HG03066 (cell line): ENCODE measurements at regions not wholly inside any gene's neighbourhood (a gene's known extent, or its start where the extent isn't known, plus 50 kb on each side); places are given as distances from the start of the nearest gene placed in this dataset.
"Not testable (repeated sequence)": the region's sequence is repeated elsewhere in the genome, so short reads cannot be mapped to it uniquely, and the experiment has no call there.

ENCODE experiments used
- ATAC-seq: cut with Tn5 transposase; IDR thresholded peaks from one replicate; pipeline ENCODE4 v1.9.1; 2021; ENCODE audit warnings: low read depth; ENCODE audit not compliant: unreplicated experiment

DNA sequence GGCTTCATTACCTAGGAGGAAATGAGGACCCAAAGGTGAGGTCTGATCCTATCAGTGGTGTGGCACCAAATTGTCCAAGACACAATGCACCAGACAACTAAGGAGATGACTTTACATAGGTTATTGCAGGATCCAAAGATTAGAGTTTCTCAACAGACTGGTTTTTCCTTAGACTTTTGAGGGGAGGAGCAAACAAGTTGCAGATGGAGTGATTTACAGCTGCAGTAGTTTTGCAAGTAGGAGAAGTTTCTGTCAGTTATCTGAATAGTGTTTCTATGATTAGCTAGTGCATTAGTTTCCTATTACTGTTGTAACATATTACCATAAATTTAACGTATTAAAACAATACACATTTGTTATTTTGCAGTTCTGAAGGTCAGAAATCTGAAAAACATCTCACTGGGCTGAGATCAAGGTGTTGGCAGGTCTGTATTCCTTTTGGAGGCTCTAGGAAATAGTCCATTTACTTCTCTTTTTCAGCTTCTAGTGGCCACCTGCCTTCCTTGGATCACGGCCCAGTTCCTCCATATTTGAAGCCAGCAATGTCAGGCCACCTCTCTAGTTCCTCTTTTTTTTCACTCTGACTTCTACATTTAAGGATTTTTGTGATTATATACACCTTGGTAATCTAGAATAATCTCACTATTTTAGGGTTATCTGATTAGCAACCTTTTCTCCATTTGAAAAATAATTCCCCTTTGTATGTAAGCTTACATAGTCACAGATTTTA lies 994.9 kb downstream of the REEP3 start:
- no peak for ATAC-seq

GRCh38 chr10:64518456-64518855 lies 997.3 kb downstream of the REEP3 start:
- ATAC-seq = no peak

GRCh38 chr10:64519427-64519826 lies 998.2 kb downstream of the REEP3 start:
- no peak for ATAC-seq

GRCh38 chr10:64519831-64520230 lies 998.6 kb downstream of the REEP3 start:
- ATAC-seq = no peak

DNA sequence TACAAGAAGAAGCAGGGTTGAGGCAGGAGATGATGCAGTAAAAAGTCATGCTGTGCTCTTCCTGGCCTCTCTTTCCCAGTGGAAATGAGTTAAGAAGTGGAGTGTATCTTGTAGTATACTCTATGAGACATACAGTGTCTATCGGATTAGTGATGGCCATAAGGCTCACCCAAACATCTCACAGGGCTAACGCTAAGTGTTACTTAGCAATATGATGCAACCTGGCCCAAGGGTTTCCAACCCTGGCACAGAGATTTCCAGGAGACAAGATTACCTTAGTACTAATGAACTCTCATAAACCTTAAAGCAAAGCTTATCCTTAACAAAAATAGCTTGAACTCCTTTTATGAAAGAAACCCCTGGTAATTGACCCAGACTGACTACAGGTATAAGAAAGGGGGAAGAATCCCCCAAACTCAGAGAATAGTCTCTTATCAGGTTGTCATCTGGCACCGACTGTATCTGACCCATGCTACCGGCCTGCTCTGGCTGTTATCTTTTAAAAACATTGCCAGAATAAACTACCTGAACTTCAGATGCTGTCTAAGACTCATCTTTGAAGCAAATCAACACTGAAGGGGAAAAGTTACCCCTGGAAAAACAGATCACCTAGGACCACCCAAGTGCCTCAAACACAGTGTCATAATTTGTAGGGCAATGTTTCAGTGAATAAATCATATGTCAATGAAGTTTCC lies 1002.0 kb downstream of the REEP3 start:
- ATAC-seq = no peak

DNA sequence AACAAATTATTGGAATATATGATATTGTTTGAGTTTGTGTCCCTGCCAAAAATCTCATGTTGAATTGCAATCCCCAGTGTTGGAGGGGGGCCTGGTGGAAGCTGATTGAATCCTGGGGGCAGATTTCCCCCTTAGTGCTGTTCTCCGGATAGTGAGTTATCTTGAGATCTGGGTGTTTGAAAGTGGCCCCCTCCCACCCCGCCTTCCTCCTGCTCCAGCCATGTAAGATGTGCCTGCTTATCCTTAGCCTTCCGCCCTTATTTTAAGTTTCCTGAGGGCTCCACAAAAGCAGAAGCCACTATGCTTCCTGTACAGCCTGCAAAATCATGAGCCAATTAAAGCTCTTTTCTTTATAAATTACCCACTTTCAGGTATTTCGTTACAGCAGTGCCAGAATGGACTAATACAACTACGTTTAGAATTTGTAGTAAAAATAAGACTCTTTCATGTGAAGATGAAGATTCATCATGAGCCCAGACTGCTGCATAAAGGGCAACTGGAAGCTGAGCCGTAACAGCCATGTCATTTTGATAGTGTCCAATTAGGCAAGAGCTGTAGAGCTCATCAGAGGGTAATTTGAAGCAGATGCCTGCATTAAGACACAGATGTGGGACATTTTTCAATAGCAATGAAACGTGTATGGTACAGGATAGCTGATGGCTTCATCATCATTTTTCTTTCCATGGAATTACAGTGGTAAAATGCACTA lies 1007.2 kb downstream of the REEP3 start:
- ATAC-seq = no peak

DNA sequence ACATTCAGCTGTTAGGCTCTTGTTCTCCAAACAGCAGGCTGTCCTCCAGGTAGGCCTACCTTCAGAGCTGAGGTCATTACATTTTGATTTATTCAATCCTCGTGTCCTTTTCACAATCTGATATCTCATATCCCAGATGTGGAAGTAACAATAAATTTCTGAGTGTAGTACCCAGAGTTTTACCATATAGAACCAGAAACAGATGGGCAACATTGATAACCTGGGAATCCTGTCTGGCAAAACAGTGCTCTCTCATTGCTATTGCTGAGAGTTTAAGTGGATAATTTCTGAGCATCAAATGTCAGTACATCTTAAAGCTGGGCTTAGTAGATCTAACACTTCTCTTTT lies 1007.8 kb downstream of the REEP3 start:
- ATAC-seq = no peak

DNA sequence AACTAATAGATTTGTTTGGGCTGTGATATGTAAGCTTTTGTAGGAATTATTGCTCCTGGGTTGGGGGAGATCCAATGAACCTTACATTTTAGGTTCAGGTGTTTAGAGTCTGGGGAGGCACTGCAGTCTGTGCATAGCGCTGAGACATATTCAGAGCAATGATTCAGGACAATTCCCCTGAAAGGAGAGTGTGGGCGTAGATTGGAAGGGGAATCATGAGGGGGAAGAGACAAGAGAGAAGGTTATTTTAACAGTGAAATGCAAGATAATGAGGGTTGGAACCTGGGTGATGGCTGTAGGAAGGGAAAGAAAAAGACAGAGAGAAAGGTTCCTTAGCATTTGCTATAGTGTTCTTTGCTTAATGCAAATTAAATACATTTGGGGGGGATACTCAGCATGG lies 1013.4 kb downstream of the REEP3 start:
- ATAC-seq = no peak

DNA sequence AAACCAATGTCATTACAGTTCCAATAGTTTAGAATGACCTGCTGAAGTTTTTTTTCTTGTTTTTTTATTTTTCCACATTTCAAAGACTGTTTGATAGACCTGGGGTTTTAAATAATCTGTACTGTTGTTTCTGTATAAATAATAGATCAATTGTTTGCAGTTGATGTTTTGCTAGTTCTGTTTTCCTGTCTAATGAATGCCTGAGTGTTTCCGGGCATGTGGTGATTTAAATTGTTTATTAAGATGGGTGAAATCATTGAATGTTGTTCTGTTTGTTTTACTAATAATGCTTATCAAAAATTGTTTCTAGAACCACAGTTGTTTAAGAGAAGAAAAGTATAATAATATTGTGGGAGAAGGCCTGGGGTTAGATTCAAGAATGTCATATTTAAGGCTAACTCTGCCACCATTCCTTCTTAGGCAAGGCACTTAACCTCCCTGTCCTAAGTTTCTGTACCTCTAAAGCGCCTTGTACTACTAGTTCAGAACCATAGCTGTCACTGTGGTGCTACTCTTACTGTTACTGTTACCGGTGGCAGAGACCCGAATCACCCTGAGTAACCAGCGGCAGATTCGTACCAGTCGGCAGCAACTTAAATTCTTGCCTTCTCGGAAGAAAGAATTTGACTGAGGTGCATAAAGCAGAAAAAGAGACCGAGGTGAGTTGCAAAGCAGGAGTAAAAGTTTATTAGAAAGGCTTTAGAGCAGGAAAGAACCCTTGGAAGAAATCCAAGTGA lies 1014.1 kb downstream of the REEP3 start:
- no peak for ATAC-seq

GRCh38 chr10:64537112-64537511 lies 1015.9 kb downstream of the REEP3 start:
- no peak for ATAC-seq

GRCh38 chr10:64537928-64538327 lies 1016.7 kb downstream of the REEP3 start:
- ATAC-seq = no peak

- no peak for ATAC-seq
Measured at GRCh38 chr10:64546073-64546472, 1024.9 kb downstream of the REEP3 start.

DNA sequence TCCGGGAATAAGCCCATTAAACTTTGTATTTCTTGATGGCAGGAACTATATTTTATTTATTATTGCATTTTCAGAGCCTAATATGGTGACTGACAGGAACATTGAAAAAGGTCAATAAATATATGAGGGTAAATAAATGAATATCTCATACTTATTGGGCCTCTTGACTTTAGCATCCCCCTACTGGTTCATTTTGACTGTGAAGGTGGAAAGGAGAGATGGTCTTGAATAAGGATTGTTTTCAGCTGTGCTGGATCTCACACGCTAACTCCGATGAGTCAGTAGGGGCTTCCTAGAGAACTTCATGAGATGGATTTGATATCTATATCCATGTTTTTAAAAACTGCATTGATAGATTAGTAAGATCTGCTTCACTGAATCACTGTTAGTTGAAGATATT lies 1026.0 kb downstream of the REEP3 start:
- ATAC-seq = no peak

- no peak for ATAC-seq
Measured at GRCh38 chr10:64555666-64556065, 1034.5 kb downstream of the REEP3 start.

GRCh38 chr10:64558094-64558835 lies 1037.1 kb downstream of the REEP3 start:
- ATAC-seq = no peak

DNA sequence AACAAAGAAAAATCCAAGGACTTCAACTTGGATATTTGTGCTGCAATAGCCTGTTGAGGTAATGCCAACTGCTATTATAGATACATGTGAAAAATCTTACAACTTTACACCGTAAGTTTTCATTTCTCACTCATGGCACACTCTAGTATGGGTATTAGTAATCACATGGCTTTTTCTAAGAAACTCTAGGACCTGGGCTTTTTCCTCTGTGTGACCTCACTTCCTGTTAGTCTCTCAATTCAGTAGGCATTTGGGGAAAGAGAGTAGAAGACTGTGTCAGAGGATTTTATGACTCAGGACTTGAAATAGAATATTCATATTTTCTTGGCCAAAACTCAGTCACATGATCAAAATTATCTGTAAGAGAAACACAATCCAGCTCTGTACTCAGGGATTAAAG lies 1049.9 kb downstream of the REEP3 start:
- ATAC-seq = no peak

- no peak for ATAC-seq
Measured at GRCh38 chr10:64573623-64574325, 1052.6 kb downstream of the REEP3 start.

DNA sequence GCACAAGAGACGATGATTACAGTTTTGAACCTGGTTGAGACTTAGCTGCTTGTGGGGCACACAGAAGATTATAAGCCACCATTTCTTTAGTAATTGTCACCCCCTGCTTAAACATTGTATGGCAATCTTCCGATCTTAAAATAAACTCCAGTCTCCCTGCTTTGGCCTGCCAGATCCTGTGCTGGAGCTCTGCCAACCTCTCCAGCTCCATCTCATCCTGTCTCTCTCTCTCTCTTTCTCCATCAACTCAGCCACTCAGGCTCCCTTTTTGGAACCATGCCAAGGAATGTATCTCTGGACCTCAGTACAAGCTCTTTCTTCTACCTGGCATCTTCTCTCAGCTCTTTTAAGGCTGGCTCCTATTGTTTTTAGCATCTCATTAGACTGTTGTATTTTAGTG lies 1053.2 kb downstream of the REEP3 start:
- ATAC-seq = no peak

GRCh38 chr10:64576497-64576896 lies 1055.3 kb downstream of the REEP3 start:
- no peak for ATAC-seq

DNA sequence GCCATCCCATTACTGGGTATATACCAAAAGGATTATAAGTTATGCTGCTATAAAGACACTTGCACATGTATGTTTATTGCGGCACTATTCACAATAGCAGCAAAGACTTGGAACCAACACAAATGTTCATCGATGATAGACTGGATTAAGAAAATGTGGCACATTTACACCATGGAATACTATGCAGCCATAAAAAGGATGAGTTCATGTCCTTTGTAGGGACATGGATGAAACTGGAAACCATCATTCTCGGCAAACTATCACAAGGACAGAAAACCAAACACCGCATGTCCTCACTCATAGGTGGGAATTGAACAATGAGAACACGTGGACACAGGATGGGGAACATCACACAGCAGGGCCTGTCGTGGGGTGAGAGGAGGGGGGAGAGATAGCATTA lies 1057.6 kb downstream of the REEP3 start:
- not testable (repeated sequence) for ATAC-seq
